Tongue (tissue), 1 donor: ENCODE measurements at regions not wholly inside any gene's neighbourhood (a gene's known extent, or its start where the extent isn't known, plus 50 kb on each side); places are given as distances from the start of the nearest gene placed in this dataset.

Source experiments
- DNase-seq: peaks from one replicate; pipeline ENCODE4 v3.0.0-alpha.2; 2015

- no peak for DNase-seq
Observed at GRCh38 chr16:48487287-48487686, 102.1 kb upstream of the SIAH1 start.

GRCh38 chr16:48481772-48482171 lies 96.6 kb upstream of the SIAH1 start:
- DNase-seq: no peak

GRCh38 chr16:48481211-48481610 lies 96.0 kb upstream of the SIAH1 start:
- no peak for DNase-seq

GRCh38 chr16:48479955-48480354 lies 94.7 kb upstream of the SIAH1 start:
- DNase-seq: no peak

- DNase-seq: no peak
Observed at GRCh38 chr16:48479329-48479728, 94.1 kb upstream of the SIAH1 start.

GRCh38 chr16:48478393-48478792 lies 93.2 kb upstream of the SIAH1 start:
- DNase-seq: no peak

- no peak for DNase-seq
Observed at GRCh38 chr16:48471435-48471834, 86.2 kb upstream of the SIAH1 start.

- DNase-seq: no peak
Observed at GRCh38 chr16:48462106-48462740, 77.0 kb upstream of the SIAH1 start.

- DNase-seq: no peak
Observed at GRCh38 chr16:48459167-48459566, 74.0 kb upstream of the SIAH1 start.

- DNase-seq: no peak
Observed at GRCh38 chr16:48454051-48454450, 68.8 kb upstream of the SIAH1 start.

GRCh38 chr16:48452991-48453760 lies 68.0 kb upstream of the SIAH1 start:
- DNase-seq: peak; percentile 41

- DNase-seq: no peak
Observed at GRCh38 chr16:48451323-48451722, 66.1 kb upstream of the SIAH1 start.

GRCh38 chr16:48450367-48450766 lies 65.2 kb upstream of the SIAH1 start:
- no peak for DNase-seq

GRCh38 chr16:48448841-48449481 lies 63.7 kb upstream of the SIAH1 start:
- DNase-seq: no peak

- DNase-seq: no peak
Observed at GRCh38 chr16:48447940-48448536, 62.8 kb upstream of the SIAH1 start.

GRCh38 chr16:48447428-48447827 lies 62.2 kb upstream of the SIAH1 start:
- DNase-seq: no peak

GRCh38 chr16:48446534-48446920 lies 61.3 kb upstream of the SIAH1 start:
- no peak for DNase-seq

GRCh38 chr16:48445782-48446533 lies 60.7 kb upstream of the SIAH1 start:
- no peak for DNase-seq

GRCh38 chr16:48444574-48444973 lies 59.4 kb upstream of the SIAH1 start:
- DNase-seq: no peak

- no peak for DNase-seq
Observed at GRCh38 chr16:48442379-48442778, 57.2 kb upstream of the SIAH1 start.

- DNase-seq: no peak
Observed at GRCh38 chr16:48441863-48442279, 56.7 kb upstream of the SIAH1 start.

- DNase-seq: no peak
Observed at GRCh38 chr16:48441106-48441505, 55.9 kb upstream of the SIAH1 start.
